ENCODE measurements at regions not wholly inside any gene's neighbourhood (a gene's known extent, or its start where the extent isn't known, plus 50 kb on each side); places are given as distances from the start of the nearest gene placed in this dataset.

DNA sequence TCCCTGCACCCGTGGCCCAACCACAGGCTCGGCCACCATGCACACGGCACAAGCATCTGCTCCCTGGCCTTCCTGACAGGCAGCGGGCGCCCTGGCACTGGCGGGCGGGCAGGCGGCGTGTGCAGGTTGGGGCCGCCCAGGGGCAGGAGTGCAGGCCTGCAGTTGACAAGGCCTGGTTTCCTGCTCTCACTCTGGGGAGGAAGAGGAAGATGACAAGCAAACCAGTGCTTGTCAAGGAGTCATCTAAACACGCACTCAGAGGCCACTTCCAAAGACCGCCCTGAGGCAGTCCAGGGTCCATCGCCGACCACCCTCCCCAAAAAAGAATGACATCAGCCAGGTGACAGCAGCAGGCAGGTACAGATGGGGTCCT, 65.3 kb upstream of the LINC01488 start:
- no peak for TF ChIP-seq SUZ12 (IDR thresholded peaks at IDR 0.05; ENCODE audit: extremely low read depth, insufficient read depth, insufficient read length)
- TF ChIP-seq ZNF274 (IDR thresholded peaks at IDR 0.05; ENCODE audit: low read depth, low read length), result no peak
- no peak for TF ChIP-seq YY1 (IDR thresholded peaks at IDR 0.05; ENCODE audit: insufficient read depth, insufficient read length)

Data from NT2/D1 (cell line).